ENCODE measurements at regions not wholly inside any gene's neighbourhood (a gene's known extent, or its start where the extent isn't known, plus 50 kb on each side); places are given as distances from the start of the nearest gene placed in this dataset.
"Not testable (repeated sequence)": the region's sequence is repeated elsewhere in the genome, so short reads cannot be mapped to it uniquely, and the experiment has no call there.

GRCh38 chr9:94387338-94388010 is 59.0 kb upstream of the NUTM2F start:
- POLR2A ChIA-PET; DNase-seq; H3K27me3 Mint-ChIP-seq; H3K4me3 Mint-ChIP-seq; H3K27ac Mint-ChIP-seq; H3K36me3 Mint-ChIP-seq (ENCODE audit: low read depth); H3K9me3 Mint-ChIP-seq (ENCODE audit: low read depth); CTCF ChIA-PET; intact Hi-C loops (cut with DNase I, micrococcal nuclease): not testable (repeated sequence)
- peaks cover 38% of the 10 kb centered on the region for H3K4me1 Mint-ChIP-seq
- peak; percentile 79 for ATAC-seq

GRCh38 chr9:94388011-94388406 is 59.6 kb upstream of the NUTM2F start:
- H3K36me3 Mint-ChIP-seq (ENCODE audit: low read depth); H3K4me3 Mint-ChIP-seq; H3K9me3 Mint-ChIP-seq (ENCODE audit: low read depth); DNase-seq; ATAC-seq; POLR2A ChIA-PET; H3K27ac Mint-ChIP-seq; intact Hi-C loops (cut with DNase I, micrococcal nuclease); CTCF ChIA-PET; H3K27me3 Mint-ChIP-seq: not testable (repeated sequence)
- H3K4me1 Mint-ChIP-seq = peaks cover 38% of the 10 kb centered on the region

GRCh38 chr9:94390425-94391098 is 62.1 kb upstream of the NUTM2F start:
- H3K27me3 Mint-ChIP-seq; DNase-seq; H3K4me3 Mint-ChIP-seq; ATAC-seq; intact Hi-C loops (cut with DNase I, micrococcal nuclease); H3K9me3 Mint-ChIP-seq (ENCODE audit: low read depth); H3K27ac Mint-ChIP-seq; POLR2A ChIA-PET; CTCF ChIA-PET; H3K36me3 Mint-ChIP-seq (ENCODE audit: low read depth): not testable (repeated sequence)
- H3K4me1 Mint-ChIP-seq = peaks cover 29% of the 10 kb centered on the region

GRCh38 chr9:94392971-94393624 is 64.7 kb upstream of the NUTM2F start:
- H3K27me3 Mint-ChIP-seq, ATAC-seq, POLR2A ChIA-PET: not testable (repeated sequence)

GRCh38 chr9:94397766-94398379 is 69.4 kb upstream of the NUTM2F start:
- DNase-seq (peak; percentile 16), ATAC-seq (peak; percentile 89)
- CTCF ChIA-PET; intact Hi-C loops (cut with DNase I, micrococcal nuclease); H3K27me3 Mint-ChIP-seq; H3K9me3 Mint-ChIP-seq (ENCODE audit: low read depth); POLR2A ChIA-PET; H3K4me3 Mint-ChIP-seq: not testable (repeated sequence)
- Mint-ChIP-seq H3K4me1 (peaks cover 26% of the 10 kb centered on the region), H3K27ac (peak overlapping the region; percentile 13), H3K36me3 (ENCODE audit: low read depth) (peaks cover 11% of the 10 kb centered on the region)

More at GRCh38 chr9:94392971-94393624, 64.7 kb upstream of the NUTM2F start:
- H3K4me3 Mint-ChIP-seq; H3K9me3 Mint-ChIP-seq (ENCODE audit: low read depth); intact Hi-C loops (cut with DNase I, micrococcal nuclease); CTCF ChIA-PET; H3K27ac Mint-ChIP-seq; DNase-seq; H3K36me3 Mint-ChIP-seq (ENCODE audit: low read depth): not testable (repeated sequence)
- H3K4me1 Mint-ChIP-seq = peaks cover 21% of the 10 kb centered on the region

GRCh38 chr9:94400461-94400860 is 72.0 kb upstream of the NUTM2F start:
- H3K36me3 Mint-ChIP-seq (ENCODE audit: low read depth) = peaks cover 15% of the 10 kb centered on the region
- DNase-seq; H3K27me3 Mint-ChIP-seq; H3K27ac Mint-ChIP-seq; H3K9me3 Mint-ChIP-seq (ENCODE audit: low read depth); CTCF ChIA-PET; H3K4me3 Mint-ChIP-seq; ATAC-seq; POLR2A ChIA-PET; intact Hi-C loops (cut with DNase I, micrococcal nuclease): not testable (repeated sequence)
- H3K4me1 Mint-ChIP-seq = peaks cover 25% of the 10 kb centered on the region

GRCh38 chr9:94402795-94403194 is 74.4 kb upstream of the NUTM2F start:
- H3K9me3 Mint-ChIP-seq (ENCODE audit: low read depth); ATAC-seq; intact Hi-C loops (cut with DNase I, micrococcal nuclease); H3K4me3 Mint-ChIP-seq; H3K27ac Mint-ChIP-seq; H3K27me3 Mint-ChIP-seq; DNase-seq; POLR2A ChIA-PET; CTCF ChIA-PET; H3K36me3 Mint-ChIP-seq (ENCODE audit: low read depth): not testable (repeated sequence)
- peaks cover 14% of the 10 kb centered on the region for H3K4me1 Mint-ChIP-seq

- ATAC-seq; H3K27ac Mint-ChIP-seq; H3K36me3 Mint-ChIP-seq (ENCODE audit: low read depth); POLR2A ChIA-PET; H3K27me3 Mint-ChIP-seq; H3K9me3 Mint-ChIP-seq (ENCODE audit: low read depth); intact Hi-C loops (cut with DNase I, micrococcal nuclease); DNase-seq; H3K4me3 Mint-ChIP-seq; CTCF ChIA-PET: not testable (repeated sequence)
- H3K4me1 Mint-ChIP-seq = peaks cover 13% of the 10 kb centered on the region
Observed at GRCh38 chr9:94403571-94403970, 75.1 kb upstream of the NUTM2F start.

- H3K4me3 Mint-ChIP-seq; CTCF ChIA-PET; H3K27me3 Mint-ChIP-seq; DNase-seq; POLR2A ChIA-PET; H3K27ac Mint-ChIP-seq; intact Hi-C loops (cut with DNase I, micrococcal nuclease); H3K36me3 Mint-ChIP-seq (ENCODE audit: low read depth); H3K9me3 Mint-ChIP-seq (ENCODE audit: low read depth); ATAC-seq: not testable (repeated sequence)
- H3K4me1 Mint-ChIP-seq = peaks cover 32% of the 10 kb centered on the region
Observed at GRCh38 chr9:94413665-94414064, 85.2 kb upstream of the NUTM2F start.

- peak; percentile 51 for ATAC-seq
- intact Hi-C loops (cut with DNase I, micrococcal nuclease); H3K4me3 Mint-ChIP-seq; POLR2A ChIA-PET; DNase-seq; H3K27me3 Mint-ChIP-seq; H3K36me3 Mint-ChIP-seq (ENCODE audit: low read depth); H3K9me3 Mint-ChIP-seq (ENCODE audit: low read depth): not testable (repeated sequence)
- Mint-ChIP-seq H3K27ac (peak overlapping the region; percentile 77), H3K4me1 (peaks cover 24% of the 10 kb centered on the region)
- CTCF ChIA-PET = interaction anchor here (0.7 kb wide), 1 partner anchor 553 kb away, joined by 4 read pairs; no protein-coding TSS in a partner anchor
Observed at GRCh38 chr9:94415111-94415510, 86.7 kb upstream of the NUTM2F start.

- CTCF ChIA-PET = interaction anchor here (1.0 kb wide), 1 partner anchor 34 kb away, joined by 3 read pairs; no protein-coding TSS in a partner anchor
- H3K27me3 Mint-ChIP-seq = not testable (repeated sequence)
Observed at GRCh38 chr9:94420098-94420497, 91.7 kb upstream of the NUTM2F start.

More at GRCh38 chr9:94420098-94420497, 91.7 kb upstream of the NUTM2F start:
- H3K4me3 Mint-ChIP-seq; H3K9me3 Mint-ChIP-seq (ENCODE audit: low read depth); intact Hi-C loops (cut with DNase I, micrococcal nuclease); POLR2A ChIA-PET; H3K4me1 Mint-ChIP-seq; H3K36me3 Mint-ChIP-seq (ENCODE audit: low read depth); H3K27ac Mint-ChIP-seq; ATAC-seq: not testable (repeated sequence)
- peak; percentile 11 for DNase-seq

All from activated CD4-positive, alpha-beta T cell treated with anti-CD3 and anti-CD28 coated beads for 36 hours (primary cell).